OCI-LY3 (cell line): ENCODE measurements at regions not wholly inside any gene's neighbourhood (a gene's known extent, or its start where the extent isn't known, plus 50 kb on each side); places are given as distances from the start of the nearest gene placed in this dataset.

ENCODE experiments used
- CTCF ChIP-seq: fragments of 200-600, 300-600 bp; sonication (generic); IDR thresholded peaks from 2 replicates; pipeline ENCODE4 v1.5.1; 2014; ENCODE audit warnings: antibody characterized with exemption, low read length, low read depth
- EZH2phosphoT487 ChIP-seq: fragments of 200-600 bp; shearing (Covaris generic); IDR thresholded peaks from 2 replicates; pipeline ENCODE4 v1.6.1; 2018; ENCODE audit warnings: antibody characterized with exemption, mixed run types, low read depth

GRCh38 chr2:6168485-6168884 lies 476.3 kb downstream of the SOX11 start:
- TF ChIP-seq CTCF: no peak
- no peak for TF ChIP-seq EZH2phosphoT487
